ENCODE measurements at regions not wholly inside any gene's neighbourhood (a gene's known extent, or its start where the extent isn't known, plus 50 kb on each side); places are given as distances from the start of the nearest gene placed in this dataset.
"Not testable (repeated sequence)": the region's sequence is repeated elsewhere in the genome, so short reads cannot be mapped to it uniquely, and the experiment has no call there.

DNA sequence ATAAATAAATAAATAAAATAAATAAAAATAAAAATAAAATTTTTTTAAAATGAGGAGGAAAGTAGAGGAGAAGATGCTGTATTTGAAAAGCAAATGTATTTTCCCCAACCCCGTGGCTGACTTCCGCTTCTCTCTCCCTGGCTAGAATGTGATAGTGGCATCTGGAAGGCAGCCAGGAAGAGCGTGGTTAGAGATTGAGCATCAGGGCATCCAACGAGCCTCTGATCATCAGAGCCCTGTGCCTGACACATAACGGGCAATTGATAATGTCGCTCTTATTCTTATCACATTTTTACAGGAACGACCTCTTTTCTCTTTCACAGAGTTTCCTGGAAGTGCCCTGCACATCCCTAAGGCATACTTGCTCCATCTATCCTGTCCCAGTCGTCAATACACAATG, 496.9 kb upstream of the TMEM132C start:
- DNase-seq, result peak; percentile 51

DNA sequence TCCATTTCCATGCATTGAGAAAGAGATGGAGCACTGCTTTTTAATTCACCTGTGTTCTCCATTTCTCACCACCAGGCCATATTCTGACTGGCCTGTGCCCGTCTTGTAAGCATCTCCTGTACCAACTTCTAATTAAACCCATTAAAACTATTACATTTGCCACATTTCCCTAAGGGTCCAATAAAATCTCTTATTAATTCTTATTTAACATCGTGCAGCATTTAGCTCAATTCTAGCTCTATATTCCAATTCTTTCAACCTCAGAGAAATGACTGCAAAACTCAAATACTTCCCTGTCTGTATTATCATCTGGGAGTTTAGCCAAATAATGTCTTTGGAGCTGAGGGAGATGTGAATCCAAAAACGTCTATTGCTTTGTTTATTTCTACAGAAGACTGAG, 495.4 kb upstream of the TMEM132C start:
- DNase-seq, result no peak

DNA sequence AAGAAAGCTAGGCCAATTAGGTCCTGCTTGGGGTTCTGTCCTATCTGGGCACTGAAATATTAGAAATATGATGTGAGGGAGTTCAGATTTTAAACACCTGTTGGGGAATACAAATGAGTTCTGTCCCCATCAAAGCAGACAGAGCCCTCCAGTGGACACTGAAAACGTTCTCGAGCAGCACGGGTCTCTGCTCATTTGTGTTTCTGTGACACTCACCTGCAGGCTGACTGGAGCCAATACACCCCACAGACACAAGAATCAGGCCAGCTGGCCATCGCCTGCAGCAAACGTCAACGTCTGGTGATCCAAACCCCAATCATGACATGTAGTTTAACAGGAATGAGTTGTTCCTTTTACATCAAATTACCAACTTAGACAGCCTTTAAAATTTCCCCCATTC, 493.4 kb upstream of the TMEM132C start:
- peak; percentile 25 for DNase-seq

DNA sequence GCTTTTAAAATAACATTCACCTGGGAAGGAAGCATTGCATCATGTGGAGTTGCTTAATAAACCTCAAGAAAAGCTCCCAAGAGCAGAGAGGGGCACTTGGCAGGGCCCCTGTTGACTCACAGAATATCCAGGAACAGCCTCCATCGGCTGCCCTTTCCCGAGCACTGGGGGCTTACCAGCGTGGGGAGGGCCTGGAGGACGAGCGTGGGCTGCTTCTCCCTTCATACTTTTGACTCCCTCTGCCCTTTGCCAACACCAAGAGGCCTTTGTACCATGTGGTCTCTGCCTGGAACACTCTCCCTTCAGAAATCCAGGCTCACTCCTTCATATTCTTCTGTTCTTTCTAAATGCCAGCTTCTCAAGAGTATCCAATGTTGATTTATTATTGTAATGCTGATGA, 492.1 kb upstream of the TMEM132C start:
- DNase-seq, result no peak

DNA sequence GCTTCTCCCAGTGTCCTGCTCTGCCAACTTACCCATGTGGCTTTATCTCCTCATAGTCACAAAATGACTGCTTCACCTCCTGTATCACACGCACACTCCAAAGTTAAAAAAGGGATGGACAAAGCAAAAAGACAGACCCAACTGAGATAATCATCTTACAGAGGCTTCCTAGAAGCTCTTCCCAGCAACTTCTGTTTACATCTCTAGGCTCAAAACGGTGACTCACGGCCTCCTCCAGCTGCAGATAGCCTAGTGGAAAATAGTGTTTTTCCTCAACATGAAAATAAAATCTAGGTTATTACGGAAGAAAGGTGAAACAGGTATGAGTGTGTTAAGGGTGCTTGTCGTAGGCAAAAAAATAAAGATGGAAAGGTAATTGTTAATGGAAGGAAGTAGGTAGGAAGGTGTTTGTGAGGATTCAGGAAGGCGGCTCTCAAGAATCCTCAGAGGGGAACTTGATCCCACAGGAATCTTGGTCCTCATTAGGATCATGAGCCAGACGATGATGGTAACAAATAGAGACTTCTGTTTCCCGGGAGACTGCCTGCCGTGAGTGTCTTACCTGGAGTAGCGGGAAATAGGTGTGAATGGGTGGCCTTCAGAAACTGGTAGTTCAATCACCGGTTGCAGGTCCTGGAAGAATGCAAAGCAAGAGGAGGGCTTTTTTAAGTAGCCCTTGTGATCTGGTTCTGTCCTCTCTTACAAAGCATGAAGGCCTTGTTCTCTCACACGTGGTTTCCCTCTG, 487.5 kb upstream of the TMEM132C start:
- DNase-seq, result peak; percentile 16

DNA sequence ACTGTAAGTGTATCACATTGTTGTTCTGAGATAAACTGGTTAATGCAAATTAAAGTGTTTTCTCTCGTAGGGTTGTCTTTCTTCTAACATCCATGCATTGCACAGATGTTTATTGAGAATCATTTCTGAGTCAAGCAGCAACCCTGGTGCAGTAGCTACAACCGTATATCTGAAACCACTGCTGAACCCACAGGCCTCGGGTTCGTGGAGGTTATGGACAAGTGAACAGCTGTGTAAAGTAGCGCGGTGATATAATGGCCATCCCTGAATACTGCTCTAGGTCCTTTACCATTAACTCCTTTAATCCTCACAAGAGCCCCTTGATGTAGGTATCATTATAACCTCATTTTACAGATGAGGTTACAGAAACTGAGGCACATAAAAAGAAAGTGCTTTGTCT, 486.1 kb upstream of the TMEM132C start:
- DNase-seq, result peak; percentile 63

DNA sequence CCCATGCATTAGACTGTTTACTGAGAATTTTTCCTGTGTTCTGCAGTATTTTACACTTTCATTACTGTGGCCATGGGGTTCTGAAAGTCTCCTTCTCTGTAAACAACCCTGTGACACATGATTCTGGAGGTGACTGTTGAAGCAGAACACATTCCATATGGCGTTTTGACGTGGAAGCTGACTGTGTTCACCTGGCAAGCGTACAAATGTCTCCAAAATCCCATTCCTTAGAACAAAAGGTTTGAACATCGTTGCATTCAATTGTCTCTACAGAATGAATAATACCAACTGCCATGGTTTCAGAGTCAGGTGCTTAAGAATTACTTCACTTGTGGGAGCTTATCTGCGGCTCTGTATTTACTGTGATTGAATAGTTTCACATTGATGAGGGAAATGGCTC, 485.6 kb upstream of the TMEM132C start:
- peak; percentile 93 for DNase-seq

DNA sequence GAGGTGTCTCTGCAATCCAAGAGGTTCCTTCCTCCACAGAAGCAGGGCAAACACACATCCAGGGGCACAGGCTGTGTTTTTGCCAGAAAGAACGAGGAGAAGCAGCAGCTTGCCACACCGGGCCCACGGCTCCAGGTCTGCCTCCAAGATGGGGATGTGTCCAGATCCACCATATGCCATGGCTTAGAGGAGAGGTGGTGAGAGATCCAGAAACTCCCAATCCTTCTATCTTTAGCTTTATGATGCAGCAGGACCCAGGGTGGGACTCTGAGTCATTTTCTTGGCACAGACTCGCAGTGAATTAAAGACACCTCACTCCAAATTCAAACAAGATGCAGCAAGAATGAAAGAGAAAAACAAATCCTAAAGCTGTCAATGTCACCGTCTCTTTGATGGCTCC, 481.4 kb upstream of the TMEM132C start:
- DNase-seq, result no peak

DNA sequence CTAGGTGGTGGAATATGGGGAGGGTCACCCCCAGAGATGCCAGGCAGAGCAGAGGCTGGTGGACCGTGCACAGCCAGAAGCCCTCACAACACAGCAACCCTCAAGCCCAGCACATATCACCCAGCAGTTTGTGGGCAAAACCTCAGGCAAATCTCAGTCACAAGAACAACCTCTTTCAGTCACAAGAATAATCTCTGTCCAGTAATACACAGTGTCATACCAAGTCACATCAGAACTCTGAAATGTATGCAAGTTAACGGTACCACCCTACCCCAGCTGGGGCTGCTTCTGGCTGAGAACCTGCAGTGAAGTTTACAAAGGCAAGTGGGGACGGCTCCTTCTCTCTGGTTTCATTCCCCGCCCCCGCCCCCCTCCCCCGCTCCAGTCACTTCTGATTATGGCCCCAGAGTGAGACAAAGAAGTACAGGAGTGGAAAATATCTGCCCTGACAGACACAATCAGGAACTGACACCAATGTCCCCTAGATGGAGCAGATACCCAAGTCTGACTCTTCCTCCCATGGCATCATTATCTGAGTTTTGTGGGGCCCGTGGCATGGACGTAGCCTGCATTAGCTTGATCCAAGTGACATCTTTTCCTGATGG, 480.9 kb upstream of the TMEM132C start:
- no peak for DNase-seq

DNA sequence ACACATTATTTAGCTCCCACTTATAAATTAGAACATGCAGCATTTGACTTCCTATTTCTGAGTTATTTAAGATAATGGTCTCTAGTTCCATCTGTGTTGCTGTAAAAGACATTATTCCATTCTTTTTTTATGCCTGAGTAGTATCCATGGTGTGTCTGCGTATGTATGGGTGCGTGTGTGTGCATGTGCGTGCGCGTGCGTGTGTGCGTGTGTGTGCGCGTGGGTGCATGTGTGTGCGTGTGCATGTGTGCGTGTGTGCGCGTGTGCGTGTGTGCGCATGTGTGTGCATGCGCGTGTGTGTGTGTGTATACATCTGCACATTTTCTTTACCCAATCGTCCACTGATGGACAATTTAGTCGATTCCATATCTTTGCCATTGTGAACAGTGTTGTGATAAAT, 479.4 kb upstream of the TMEM132C start:
- no peak for DNase-seq

DNA sequence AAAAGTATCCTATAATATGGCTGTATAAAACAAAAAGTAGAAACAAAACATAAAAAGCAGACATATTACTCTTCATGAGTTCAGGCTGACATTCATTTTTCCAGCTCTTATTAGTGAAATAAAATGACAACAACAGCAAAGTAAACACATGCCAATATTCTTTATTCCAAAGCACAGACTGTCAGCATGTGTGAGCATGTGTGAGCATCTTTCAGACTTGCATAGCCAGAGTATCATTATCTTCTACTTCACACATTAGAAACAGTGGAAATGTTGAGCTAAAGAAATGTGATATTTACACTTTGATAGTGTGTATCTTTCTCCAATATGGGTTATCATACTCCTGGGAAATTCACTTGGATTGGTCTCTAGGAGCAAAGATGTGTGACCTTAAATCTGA, 476.6 kb upstream of the TMEM132C start:
- no peak for DNase-seq

DNA sequence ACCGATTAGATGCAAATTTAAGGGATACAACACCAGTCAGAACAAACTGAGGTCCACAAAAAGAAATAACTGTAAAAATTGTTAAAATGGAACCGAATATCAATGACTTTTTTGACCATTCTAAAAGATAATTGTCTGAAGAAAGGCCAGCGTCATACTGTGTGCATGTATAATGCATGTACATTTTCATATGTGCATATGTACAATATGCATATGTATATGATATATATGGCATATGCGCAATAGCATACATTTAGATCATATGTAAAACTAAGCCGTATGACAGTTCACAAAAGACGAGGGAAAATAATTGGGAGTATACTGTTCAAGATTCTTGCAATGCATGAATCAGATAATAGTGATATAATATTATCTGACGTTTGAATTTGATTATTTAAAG, 475.8 kb upstream of the TMEM132C start:
- no peak for DNase-seq

DNA sequence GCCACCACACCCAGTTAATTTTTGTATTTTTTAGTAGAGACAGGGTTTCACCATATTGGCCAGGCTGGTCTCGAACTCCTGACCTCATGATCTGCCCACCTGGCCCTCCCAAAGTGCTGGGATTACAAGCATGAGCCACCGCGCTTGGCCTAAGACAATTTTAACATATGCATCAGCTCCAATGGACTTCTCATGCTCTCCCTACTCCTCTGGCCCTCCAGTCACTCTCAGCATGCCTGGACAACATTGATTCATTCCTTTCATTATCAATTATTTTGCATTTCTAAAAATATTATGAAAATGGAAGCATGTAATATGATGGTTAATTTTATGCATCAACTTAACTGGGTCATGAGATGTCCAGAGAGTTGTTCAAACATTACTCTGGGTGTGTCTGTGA, 469.1 kb upstream of the TMEM132C start:
- DNase-seq, result no peak

DNA sequence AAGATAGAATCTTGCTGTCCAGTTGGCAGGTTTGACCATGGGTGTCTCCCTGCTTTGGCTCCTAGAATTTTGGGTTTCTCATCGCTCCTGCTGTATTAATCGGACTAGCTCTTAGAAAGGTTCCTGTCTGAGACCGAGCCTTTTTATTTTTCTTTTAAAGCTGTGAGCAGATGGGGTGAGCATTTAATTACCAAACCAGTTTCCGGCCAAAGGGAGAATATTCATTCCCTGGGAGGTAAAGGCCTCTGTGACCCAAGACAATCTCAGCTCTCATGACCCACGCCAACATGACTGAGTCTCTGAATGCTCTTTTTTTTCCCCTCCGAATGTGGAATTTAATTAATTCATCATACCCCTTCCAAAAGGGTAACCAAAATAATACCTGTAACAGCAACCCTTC, 464.7 kb upstream of the TMEM132C start:
- DNase-seq, result no peak

DNA sequence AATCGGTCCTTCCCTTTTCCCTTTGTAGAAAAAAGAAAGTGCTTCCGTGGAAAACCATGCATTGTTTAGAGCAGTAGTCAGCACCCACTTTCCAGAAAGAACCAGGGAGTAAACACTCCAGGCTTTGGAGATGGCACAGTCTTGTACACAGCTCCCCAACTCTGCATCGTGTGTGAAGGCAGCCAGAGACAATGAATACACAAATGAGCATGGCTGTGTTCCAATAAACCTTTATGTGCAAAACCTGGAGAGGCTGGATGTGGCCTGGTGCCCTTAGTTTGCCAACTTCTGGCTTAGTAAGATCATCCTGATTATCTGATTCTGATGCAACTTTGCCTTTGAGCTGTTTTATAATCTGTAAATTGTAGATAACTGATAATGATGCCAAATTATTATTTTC, 463.4 kb upstream of the TMEM132C start:
- peak; percentile 22 for DNase-seq

DNA sequence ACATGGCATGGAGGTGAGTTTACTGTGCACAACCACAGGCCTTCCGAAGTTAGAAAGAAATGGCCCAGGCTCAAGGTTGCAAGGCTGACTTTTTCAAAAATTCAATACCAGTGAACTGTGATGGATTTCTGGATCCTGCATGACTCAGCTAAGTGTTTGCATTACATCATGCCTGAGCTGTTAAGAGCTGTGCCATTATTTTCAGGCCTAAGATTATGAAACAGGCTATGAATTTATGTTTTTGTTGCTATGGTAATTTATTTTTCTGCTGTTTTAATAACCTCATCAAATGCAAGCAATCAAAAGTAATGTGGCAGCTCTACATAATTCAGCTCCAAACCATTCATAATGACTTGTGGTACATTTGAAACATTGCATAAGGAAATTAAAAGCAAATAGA, 457.7 kb upstream of the TMEM132C start:
- peak; percentile 32 for DNase-seq

DNA sequence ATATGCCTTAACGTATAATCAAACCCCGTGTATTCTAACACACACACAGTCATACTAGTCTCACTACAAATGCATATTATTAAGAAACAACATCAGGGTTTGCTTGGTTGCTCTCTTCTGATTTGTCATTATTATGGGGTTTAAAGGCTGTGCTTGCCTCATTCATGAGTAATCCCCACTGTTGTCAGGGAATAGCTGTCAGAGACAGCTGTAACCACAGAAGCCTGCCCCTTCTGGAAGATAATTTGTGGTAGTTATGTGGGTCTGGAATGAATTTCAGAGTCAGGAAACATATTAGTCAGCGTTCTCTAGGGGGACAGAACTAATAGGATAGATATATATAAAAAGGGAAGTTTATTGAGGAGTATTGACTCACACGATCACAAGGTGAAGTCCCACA, 456.9 kb upstream of the TMEM132C start:
- no peak for DNase-seq

DNA sequence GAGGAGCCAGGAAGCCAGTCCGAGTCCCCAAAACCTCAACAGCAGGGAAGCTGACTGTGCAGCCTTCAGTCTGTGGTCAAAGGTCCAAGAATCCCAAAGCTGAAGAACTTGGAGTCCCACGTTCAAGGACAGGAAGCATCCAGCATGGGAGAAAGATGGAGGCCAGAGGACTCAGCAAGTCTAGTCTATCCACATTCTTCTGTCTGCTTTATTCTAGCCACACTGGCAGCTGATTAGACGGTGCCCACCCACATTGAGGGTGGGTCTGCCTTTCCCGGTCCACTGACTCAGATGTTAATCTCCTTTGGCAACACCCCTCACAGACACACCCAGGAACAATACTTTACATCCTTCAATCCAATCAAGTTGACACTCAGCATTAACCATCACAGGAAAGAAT, 456.5 kb upstream of the TMEM132C start:
- DNase-seq, result not testable (repeated sequence)

DNA sequence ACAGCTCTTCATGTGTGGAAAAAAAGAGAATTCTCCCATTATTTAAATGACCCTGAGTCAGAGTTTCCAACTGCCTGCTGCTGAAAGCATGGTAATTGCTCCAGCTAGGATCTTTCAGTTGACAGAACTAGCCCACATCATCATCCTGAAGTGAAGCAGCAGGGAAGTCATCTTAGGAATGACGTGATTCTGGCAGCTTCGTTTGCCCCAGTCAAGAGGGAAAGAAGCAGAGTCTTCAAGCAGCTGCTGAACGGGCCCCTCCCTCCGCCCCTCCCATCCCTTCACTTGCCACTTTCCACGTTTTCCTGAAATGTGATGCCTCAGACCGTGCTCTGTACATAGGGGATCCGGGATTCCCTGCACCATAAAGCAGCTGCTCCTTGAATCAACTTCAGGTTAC, 455.0 kb upstream of the TMEM132C start:
- peak; percentile 78 for DNase-seq

DNA sequence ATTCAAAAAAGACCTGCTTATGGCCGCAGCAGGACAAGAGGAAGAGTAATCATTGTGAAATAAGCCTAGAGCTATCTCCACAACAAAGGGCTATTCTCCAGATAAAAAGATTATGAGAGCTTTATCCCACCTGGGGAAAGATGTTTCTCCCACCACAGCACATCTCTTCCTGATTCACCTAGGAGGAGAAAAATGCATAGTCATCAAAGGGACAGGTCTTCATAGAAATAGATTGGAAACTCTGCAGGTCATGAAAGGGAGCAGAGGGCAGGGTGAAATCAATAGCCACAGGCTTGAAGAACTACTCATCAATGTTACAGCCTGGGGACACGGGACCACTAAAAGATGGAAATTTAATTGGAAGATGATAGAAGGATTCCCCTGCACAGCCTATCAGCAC, 453.8 kb upstream of the TMEM132C start:
- no peak for DNase-seq

DNA sequence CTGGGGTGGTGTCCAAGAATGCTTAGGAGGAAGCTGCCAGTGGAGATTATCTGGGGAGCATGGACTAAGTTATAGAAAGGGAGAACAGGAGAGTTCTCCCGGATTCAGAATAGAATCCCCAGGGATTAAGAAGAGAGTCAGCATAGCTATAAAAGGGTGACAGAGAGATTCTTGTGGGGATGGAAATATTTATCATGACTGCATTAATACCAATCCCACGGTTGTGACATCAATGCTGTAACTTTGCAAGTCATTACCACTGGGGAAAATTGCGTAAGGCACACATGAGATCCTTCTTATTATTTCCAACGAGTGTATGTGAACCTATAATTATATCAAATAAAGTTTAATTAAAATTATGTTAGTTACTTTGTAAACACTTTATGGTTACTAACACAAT, 447.9 kb upstream of the TMEM132C start:
- DNase-seq, result no peak

DNA sequence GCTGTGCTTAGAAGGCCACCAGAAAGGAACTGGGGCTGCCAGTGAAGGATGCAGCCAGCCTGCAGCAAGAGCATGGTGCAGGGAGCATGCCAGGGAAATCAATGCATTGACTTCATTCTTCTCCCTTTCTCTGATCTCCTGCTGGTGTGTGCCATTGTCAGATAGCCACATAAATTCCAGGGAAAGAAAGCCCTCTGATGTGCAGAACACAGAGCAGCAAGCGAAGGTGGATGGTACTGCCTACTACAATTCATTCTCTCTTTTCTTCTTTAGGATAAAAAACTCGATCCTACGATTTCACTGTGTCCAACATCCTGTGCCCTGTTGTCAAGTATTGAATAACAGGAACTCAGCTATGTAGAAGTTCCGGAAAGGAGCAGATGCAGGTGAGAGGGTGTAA, 446.7 kb upstream of the TMEM132C start:
- no peak for DNase-seq

DNA sequence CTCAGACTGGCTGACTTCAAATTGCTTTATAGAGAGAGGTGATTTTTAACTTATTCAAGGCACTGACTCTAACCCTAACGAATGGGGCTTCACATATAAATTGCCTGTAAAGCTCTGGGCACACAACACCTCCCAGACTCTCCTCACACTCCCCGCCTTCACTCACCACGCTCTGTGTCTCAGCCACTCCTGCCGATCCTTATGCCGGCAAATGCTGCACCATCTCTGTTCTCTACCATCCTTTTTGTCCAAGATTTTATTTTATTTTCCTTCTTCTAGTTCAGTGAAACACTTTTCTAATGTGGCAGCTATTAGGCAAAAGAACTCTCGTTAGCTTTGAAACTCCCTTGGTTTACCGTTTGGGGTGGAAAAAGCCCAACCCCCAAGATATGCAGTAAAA, 446.1 kb upstream of the TMEM132C start:
- no peak for DNase-seq

DNA sequence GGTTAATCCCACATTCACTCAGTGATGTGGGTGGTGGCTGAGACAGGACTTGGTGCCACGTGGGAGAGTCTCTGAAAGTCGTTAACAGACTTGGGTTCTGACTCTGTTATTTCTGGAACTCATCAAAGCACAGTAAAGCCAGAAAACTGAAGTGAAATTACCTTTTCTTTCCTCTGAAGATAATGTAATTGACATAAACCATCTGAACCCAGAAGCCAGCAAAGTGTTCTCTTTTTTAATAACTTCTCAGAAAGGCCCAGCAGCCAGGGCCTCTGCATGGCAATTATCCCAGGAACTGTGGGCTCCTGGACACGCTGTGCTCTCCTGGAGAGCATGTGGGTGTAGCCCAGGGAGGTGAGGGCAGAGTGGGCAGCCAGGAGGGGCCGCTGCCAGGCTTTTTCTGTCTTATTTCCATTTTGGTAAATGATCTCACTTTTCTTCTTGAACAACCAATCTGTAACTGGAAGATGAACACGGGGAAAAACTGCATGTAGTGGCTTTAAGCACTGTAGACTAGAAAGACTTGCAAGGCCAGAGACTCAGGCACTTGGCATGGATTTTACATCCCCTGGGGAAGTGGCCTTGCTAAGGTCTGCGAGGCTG, 444.1 kb upstream of the TMEM132C start:
- DNase-seq, result no peak

DNA sequence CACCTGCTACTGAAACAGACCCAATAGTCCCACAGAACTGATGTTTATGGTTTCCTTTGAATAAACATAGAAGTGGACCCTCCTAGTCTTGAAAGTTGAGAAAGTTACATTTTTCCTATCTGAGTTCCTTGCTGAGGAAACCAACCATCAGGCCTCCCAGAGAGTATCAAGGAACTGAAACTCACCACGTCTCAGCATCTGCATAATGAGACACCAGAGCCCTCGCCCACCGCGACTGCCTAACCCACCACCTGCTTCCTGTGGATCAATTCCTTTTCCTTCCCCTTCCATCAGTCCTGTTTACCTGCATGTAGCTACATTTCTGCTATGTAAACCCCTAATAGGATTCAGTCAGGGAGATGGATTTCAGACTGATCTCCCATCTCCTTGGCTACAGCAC, 443.2 kb upstream of the TMEM132C start:
- no peak for DNase-seq
